OCI-M1 (cell line): ENCODE measurements at regions not wholly inside any gene's neighbourhood (a gene's known extent, or its start where the extent isn't known, plus 50 kb on each side); places are given as distances from the start of the nearest gene placed in this dataset.
"Not testable (repeated sequence)": the region's sequence is repeated elsewhere in the genome, so short reads cannot be mapped to it uniquely, and the experiment has no call there.

Source experiments
- DNase-seq: peaks from one replicate; lab custom pipeline; 2025; lab: John Stamatoyannopoulos, UW

GRCh38 chr20:7790189-7790588 lies 150.1 kb downstream of the HAO1 start:
- DNase-seq, result no peak

DNA sequence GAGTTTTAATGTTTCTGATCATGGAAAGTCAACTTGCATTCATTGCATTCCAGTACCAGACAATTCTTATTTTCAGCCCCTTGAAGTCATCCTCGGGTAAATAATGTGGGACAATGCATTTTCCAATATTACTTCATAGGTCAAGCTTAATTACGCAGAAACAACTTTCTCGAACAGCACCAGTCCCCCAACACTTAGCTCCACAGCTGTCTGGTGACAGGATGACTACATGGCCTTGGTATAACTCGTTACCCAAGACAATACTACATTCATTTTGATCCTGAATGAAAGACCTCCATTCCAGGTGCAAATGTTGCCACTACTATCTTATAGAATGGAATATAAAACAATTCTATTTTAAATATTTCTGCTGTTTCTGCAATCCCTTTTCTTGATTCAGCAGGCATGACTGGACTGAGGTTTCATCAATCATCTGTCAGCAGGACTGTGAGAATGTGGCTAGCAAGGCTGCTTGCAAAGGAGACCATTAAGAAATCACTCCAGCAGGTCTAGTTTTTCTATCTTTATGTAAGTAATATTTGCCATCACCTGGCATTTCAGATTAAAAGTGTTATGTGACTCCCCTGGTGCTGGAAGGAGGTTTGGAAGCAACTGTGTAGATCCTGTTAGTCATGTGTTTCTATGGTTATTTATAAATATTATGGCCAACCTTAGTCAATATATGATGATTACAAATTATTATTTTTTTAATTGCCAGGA lies 147.9 kb downstream of the HAO1 start:
- DNase-seq, result no peak

GRCh38 chr20:7798176-7798575 lies 142.1 kb downstream of the HAO1 start:
- DNase-seq, result no peak

DNA sequence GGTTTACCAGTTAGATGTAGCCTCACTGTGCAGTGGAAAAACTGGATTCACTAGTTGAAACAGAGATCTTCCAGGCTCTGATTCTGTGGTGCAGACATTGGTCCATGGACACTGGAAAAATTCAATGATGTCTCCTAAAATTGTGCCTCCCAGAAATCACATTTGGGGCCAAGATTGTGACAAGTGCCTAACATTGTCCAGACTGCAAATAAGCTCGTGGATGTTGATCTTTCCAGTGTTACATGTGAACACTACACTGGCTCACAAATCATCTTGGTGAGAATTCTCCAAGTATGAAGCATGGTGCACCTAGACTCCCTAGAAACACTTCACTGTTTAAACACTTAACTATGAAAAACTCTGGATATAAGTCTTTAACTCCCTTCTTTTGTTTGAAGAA lies 140.4 kb downstream of the HAO1 start:
- no peak for DNase-seq

DNA sequence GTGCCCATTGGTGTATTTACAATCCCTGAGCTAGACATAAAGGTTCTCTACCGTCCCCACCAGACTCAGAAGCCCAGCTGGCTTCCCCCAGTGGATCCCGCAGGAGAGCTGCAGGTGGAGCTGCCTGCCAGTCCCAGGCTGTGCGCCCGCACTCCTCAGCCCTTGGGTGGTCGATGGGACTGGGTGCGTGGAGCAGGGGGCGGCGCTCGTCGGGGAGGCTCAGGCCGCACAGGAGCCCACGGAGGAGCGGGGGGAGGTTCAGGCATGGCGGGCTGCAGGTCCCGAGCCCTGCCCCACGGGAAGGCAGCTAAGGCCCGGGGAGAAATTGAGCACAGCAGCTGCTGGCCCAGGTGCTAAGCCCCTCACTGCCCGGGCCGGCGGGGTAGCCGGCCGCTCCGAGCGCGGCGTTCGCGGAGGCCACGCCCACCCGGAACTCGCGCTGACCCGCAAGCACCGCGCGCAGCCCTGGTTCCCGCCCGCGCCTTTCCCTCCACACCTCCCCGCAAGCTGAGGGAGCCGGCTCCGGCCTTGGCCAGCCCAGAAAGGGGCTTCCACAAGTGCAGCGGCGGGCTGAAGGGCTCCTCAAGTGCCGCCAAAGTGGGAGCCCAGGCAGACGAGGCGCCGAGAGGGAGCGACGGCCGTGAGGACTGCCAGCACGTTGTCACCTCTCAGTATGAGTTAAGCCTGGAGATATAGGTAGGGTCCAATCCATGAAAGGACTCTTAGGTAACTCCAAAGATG lies 136.7 kb downstream of the HAO1 start:
- not testable (repeated sequence) for DNase-seq

GRCh38 chr20:7806831-7807230 lies 133.4 kb downstream of the HAO1 start:
- no peak for DNase-seq

GRCh38 chr20:7817286-7817685 lies 123.0 kb downstream of the HAO1 start:
- no peak for DNase-seq

DNA sequence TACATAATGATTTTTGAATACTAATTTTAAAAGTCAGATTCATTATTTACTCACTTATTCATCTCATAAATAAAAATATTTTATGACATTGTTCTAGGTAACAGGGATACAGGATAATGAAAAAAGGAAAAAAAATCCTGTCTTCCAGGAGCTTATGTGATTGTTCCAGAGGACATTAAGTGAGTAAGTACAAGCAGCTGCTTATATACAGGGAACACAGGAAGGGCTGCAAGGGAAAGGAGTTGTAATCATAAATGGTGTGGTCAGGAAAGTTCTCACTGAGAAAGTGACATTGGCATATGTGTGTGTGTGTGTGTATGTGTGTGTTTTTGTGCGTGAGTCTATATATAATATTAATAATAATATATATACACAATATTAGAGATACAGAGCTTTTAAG lies 121.8 kb downstream of the HAO1 start:
- no peak for DNase-seq

DNA sequence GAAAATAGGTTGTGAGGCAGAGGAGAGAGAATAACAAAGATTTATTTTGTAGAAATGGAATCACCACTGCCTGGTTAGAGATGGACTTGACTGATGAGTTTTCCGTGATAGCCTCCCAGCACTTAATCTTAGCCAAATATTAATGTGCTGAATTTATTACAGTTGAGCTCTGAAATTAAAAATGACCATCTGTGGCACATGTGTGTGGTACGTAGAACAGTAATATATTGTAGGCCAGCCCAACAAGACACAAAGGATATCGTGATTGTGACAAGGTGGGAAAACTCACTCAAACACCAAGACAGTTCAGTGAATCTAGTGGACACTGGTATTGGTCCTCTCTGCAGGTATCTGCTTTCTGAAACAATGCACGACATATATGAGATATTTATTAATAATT lies 119.4 kb downstream of the HAO1 start:
- DNase-seq, result no peak

DNA sequence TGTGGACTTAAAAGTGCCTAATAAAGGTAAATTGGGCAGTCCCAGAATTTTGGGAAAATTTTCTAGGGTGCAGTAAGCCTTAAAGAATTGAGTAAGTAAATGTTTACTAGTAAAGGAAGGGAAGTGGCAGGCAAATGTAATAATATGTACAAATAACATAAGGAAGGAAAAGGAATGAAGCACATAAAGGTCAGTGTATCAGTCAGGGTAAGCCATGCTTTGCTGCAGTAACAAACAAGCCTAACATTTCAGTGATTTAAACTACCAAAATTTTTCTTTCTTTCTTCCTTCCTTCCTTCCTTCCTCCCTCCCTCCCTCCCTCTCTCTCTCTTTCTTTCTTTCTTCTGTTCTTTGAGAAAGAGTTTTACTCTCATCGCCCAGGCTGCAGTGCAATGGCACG lies 117.5 kb downstream of the HAO1 start:
- no peak for DNase-seq

GRCh38 chr20:7828437-7828836 lies 111.8 kb downstream of the HAO1 start:
- DNase-seq, result no peak

- DNase-seq, result no peak
These were observed 111.2 kb downstream of the HAO1 start for GRCh38 chr20:7829031-7829430.

DNA sequence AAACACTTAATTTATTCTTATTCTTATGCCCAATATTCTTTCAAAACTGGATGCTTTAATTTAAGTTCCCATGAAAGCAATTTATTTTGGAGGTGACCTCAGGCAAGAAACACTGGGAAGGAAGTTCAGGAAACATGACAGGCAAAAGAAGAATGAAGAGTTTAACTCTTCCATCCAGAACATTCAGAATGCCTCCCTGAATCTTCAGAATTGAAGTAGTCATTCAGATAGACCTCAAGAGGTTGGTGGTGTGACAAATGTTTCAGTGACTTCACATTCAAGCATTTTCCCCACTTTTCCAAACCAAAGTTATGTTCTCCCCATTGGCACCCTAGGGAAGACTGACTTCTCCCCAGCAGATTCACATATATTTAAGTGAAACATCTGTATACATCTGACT lies 110.5 kb downstream of the HAO1 start:
- no peak for DNase-seq
